Muscle layer of colon (tissue), 2 donors: ENCODE measurements at regions not wholly inside any gene's neighbourhood (a gene's known extent, or its start where the extent isn't known, plus 50 kb on each side); places are given as distances from the start of the nearest gene placed in this dataset.

Source experiments
- H3K27ac ChIP-seq: one replicate; pipeline ENCODE4 v1.7.0; 2013; ENCODE audit warnings: low read depth, mild to moderate bottlenecking, low read length, moderate library complexity
- H3K27me3 ChIP-seq, 2 donors: one replicate each; pipeline ENCODE4 v1.7.0; 2013; ENCODE audit warnings: low read length in 2 of 2, mild to moderate bottlenecking in 2 of 2; ENCODE audit not compliant: insufficient read depth in 2 of 2, control insufficient read depth in 1 of 2
- H3K36me3 ChIP-seq: one replicate; pipeline ENCODE4 v1.7.0; 2013; ENCODE audit warnings: mild to moderate bottlenecking, low read length; ENCODE audit not compliant: insufficient read depth
- H3K4me1 ChIP-seq: one replicate; pipeline ENCODE4 v1.7.0; 2013; ENCODE audit warnings: mild to moderate bottlenecking, low read length; ENCODE audit not compliant: insufficient read depth
- H3K4me3 ChIP-seq, 2 donors: one replicate each; pipeline ENCODE4 v1.7.0; 2013; ENCODE audit warnings: low read length in 2 of 2, low read depth in 1 of 2, mild to moderate bottlenecking in 1 of 2, moderate library complexity in 1 of 2
- H3K9ac ChIP-seq: one replicate; pipeline ENCODE4 v1.7.0; 2013; ENCODE audit warnings: low read length
- H3K9me3 ChIP-seq: one replicate; pipeline ENCODE4 v1.7.0; 2013; ENCODE audit warnings: mild to moderate bottlenecking, low read length
- donor health status: abdominal sarcoma.
- donor health status: Adenocarcinoma of cecum.

- Histone ChIP-seq H3K27ac (no peak overlapping the region), H3K36me3 (no peaks in the 10 kb centered on the region), H3K9me3 (no peaks in the 10 kb centered on the region), H3K9ac (no peak overlapping the region), H3K4me1 (no peaks in the 10 kb centered on the region), H3K4me3 (no peak overlapping the region), H3K27me3 (no peaks in the 10 kb centered on the region)
These were observed 858.7 kb downstream of the TYW1 start for GRCh38 chr7:67855322-67855721.

- H3K4me3 ChIP-seq, result no peak overlapping the region
- no peak overlapping the region for H3K9ac ChIP-seq
- H3K27ac ChIP-seq, result no peak overlapping the region
- H3K27me3 ChIP-seq, result no peaks in the 10 kb centered on the region
- H3K9me3 ChIP-seq, result no peaks in the 10 kb centered on the region
- no peaks in the 10 kb centered on the region for H3K4me1 ChIP-seq
- no peaks in the 10 kb centered on the region for H3K36me3 ChIP-seq
These were observed 859.4 kb downstream of the TYW1 start for GRCh38 chr7:67856046-67856445.

GRCh38 chr7:67857698-67858097 lies 861.1 kb downstream of the TYW1 start:
- H3K27ac ChIP-seq, result no peak overlapping the region
- H3K9ac ChIP-seq, result no peak overlapping the region
- no peaks in the 10 kb centered on the region for H3K4me1 ChIP-seq
- H3K9me3 ChIP-seq, result no peaks in the 10 kb centered on the region
- H3K27me3 ChIP-seq, result no peaks in the 10 kb centered on the region
- H3K36me3 ChIP-seq, result no peaks in the 10 kb centered on the region
- no peak overlapping the region for H3K4me3 ChIP-seq

GRCh38 chr7:67858931-67859330 lies 862.3 kb downstream of the TYW1 start:
- Histone ChIP-seq H3K9me3 (no peaks in the 10 kb centered on the region), H3K36me3 (no peaks in the 10 kb centered on the region), H3K27me3 (no peaks in the 10 kb centered on the region), H3K27ac (no peak overlapping the region), H3K4me3 (no peak overlapping the region), H3K4me1 (no peaks in the 10 kb centered on the region), H3K9ac (no peak overlapping the region)

- H3K27ac ChIP-seq, result no peak overlapping the region
- no peak overlapping the region for H3K9ac ChIP-seq
- no peaks in the 10 kb centered on the region for H3K4me1 ChIP-seq
- H3K27me3 ChIP-seq, result no peaks in the 10 kb centered on the region
- no peak overlapping the region for H3K4me3 ChIP-seq
- no peaks in the 10 kb centered on the region for H3K36me3 ChIP-seq
- H3K9me3 ChIP-seq, result no peaks in the 10 kb centered on the region
These were observed 867.3 kb downstream of the TYW1 start for GRCh38 chr7:67863911-67864310.

- no peaks in the 10 kb centered on the region for H3K9me3 ChIP-seq
- no peaks in the 10 kb centered on the region for H3K36me3 ChIP-seq
- no peak overlapping the region for H3K4me3 ChIP-seq
- no peaks in the 10 kb centered on the region for H3K27me3 ChIP-seq
- H3K4me1 ChIP-seq, result no peaks in the 10 kb centered on the region
- H3K27ac ChIP-seq, result no peak overlapping the region
- no peak overlapping the region for H3K9ac ChIP-seq
These were observed 869.4 kb downstream of the TYW1 start for GRCh38 chr7:67866054-67866453.

GRCh38 chr7:67866812-67867211 lies 870.2 kb downstream of the TYW1 start:
- no peak overlapping the region for H3K27ac ChIP-seq
- no peaks in the 10 kb centered on the region for H3K4me1 ChIP-seq
- no peaks in the 10 kb centered on the region for H3K9me3 ChIP-seq
- no peaks in the 10 kb centered on the region for H3K36me3 ChIP-seq
- H3K4me3 ChIP-seq, result no peak overlapping the region
- H3K9ac ChIP-seq, result no peak overlapping the region
- no peaks in the 10 kb centered on the region for H3K27me3 ChIP-seq

GRCh38 chr7:67870396-67870795 lies 873.8 kb downstream of the TYW1 start:
- Histone ChIP-seq H3K36me3 (no peaks in the 10 kb centered on the region), H3K4me1 (no peaks in the 10 kb centered on the region), H3K9me3 (no peaks in the 10 kb centered on the region), H3K27me3 (no peaks in the 10 kb centered on the region), H3K4me3 (no peak overlapping the region), H3K9ac (no peak overlapping the region), H3K27ac (no peak overlapping the region)

GRCh38 chr7:67875558-67875957 lies 878.9 kb downstream of the TYW1 start:
- Histone ChIP-seq H3K4me3 (no peak overlapping the region), H3K9ac (no peak overlapping the region), H3K4me1 (no peaks in the 10 kb centered on the region), H3K27me3 (no peaks in the 10 kb centered on the region), H3K36me3 (no peaks in the 10 kb centered on the region), H3K9me3 (no peaks in the 10 kb centered on the region), H3K27ac (no peak overlapping the region)

- no peak overlapping the region for H3K9ac ChIP-seq
- no peaks in the 10 kb centered on the region for H3K9me3 ChIP-seq
- H3K4me3 ChIP-seq, result no peak overlapping the region
- no peaks in the 10 kb centered on the region for H3K27me3 ChIP-seq
- no peak overlapping the region for H3K27ac ChIP-seq
- no peaks in the 10 kb centered on the region for H3K4me1 ChIP-seq
- no peaks in the 10 kb centered on the region for H3K36me3 ChIP-seq
These were observed 882.2 kb downstream of the TYW1 start for GRCh38 chr7:67878808-67879207.

GRCh38 chr7:67882843-67883242 lies 886.2 kb downstream of the TYW1 start:
- H3K27ac ChIP-seq, result no peak overlapping the region
- no peaks in the 10 kb centered on the region for H3K9me3 ChIP-seq
- H3K9ac ChIP-seq, result no peak overlapping the region
- H3K4me3 ChIP-seq, result no peak overlapping the region
- no peaks in the 10 kb centered on the region for H3K36me3 ChIP-seq
- no peaks in the 10 kb centered on the region for H3K4me1 ChIP-seq
- no peaks in the 10 kb centered on the region for H3K27me3 ChIP-seq

- Histone ChIP-seq H3K9ac (no peak overlapping the region), H3K4me3 (no peak overlapping the region), H3K4me1 (no peaks in the 10 kb centered on the region), H3K27me3 (no peaks in the 10 kb centered on the region), H3K9me3 (no peaks in the 10 kb centered on the region), H3K36me3 (no peaks in the 10 kb centered on the region), H3K27ac (no peak overlapping the region)
These were observed 893.7 kb downstream of the TYW1 start for GRCh38 chr7:67890316-67890715.
